IMR-90 (cell line): ENCODE measurements at regions not wholly inside any gene's neighbourhood (a gene's known extent, or its start where the extent isn't known, plus 50 kb on each side); places are given as distances from the start of the nearest gene placed in this dataset.

Source experiments
- ATAC-seq: fragments of 200-7000 bp; cut with Tn5 transposase; 2 replicates; pipeline ENCODE4 v1.9.1; 2020; ENCODE audit warnings: low read depth, mild to moderate bottlenecking, moderate library complexity
- BruUV-seq: library from RNA; stranded (reverse); fragments of 400-500 nt; replicated peaks from 2 replicates; lab custom pipeline; 2021; lab: Mats Ljungman, UMichigan
- CTCF ChIA-PET: fragments of 300-600 bp; formaldehyde crosslinking; extraction: SDS; loops from one replicate; lab custom pipeline; 2021; ENCODE audit warnings: antibody characterized with exemption; lab: Yijun Ruan, JAX
- POLR2A ChIA-PET: fragments of 300-600 bp; sonication (Branson Sonifier 250); formaldehyde crosslinking; loops from one replicate; lab custom pipeline; 2022; ENCODE audit warnings: antibody characterized with exemption; ENCODE audit not compliant: unreplicated experiment; lab: Charles Lee
- DNase-seq: peaks from one replicate; pipeline ENCODE4 v3.0.0; 2013
- H2AFZ ChIP-seq: replicated peaks from 2 replicates; pipeline ENCODE3; 2013; ENCODE audit warnings: low read length, mild to moderate bottlenecking; ENCODE audit not compliant: poor library complexity
- H2AK5ac ChIP-seq: 2 replicates; pipeline ENCODE4 v1.6.1; 2013; ENCODE audit warnings: low read depth, low read length, inconsistent platforms
- H2AK9ac ChIP-seq: replicated peaks from 2 replicates; pipeline ENCODE3; 2013; ENCODE audit warnings: mild to moderate bottlenecking, low read depth, low read length, moderate library complexity; ENCODE audit not compliant: poor library complexity
- H2BK120ac ChIP-seq: 2 replicates; pipeline ENCODE4 v1.6.1; 2013; ENCODE audit warnings: low read depth, low read length, inconsistent platforms
- H2BK15ac ChIP-seq: 3 replicates; pipeline ENCODE4 v1.6.1; 2013; ENCODE audit warnings: low read depth, low read length, inconsistent platforms
- H2BK20ac ChIP-seq: 2 replicates; pipeline ENCODE4 v1.6.1; 2013; ENCODE audit warnings: low read depth, mild to moderate bottlenecking, inconsistent platforms, low read length, moderate library complexity
- H2BK5ac ChIP-seq: 2 replicates; pipeline ENCODE4 v1.6.1; 2013; ENCODE audit warnings: mild to moderate bottlenecking, low read depth, low read length, inconsistent platforms; ENCODE audit not compliant: poor library complexity, severe bottlenecking
- H3K14ac ChIP-seq: replicated peaks from 2 replicates; pipeline ENCODE4 v1.6.1; 2013; ENCODE audit warnings: low read depth, low read length, inconsistent platforms
- H3K18ac ChIP-seq: 2 replicates; pipeline ENCODE4 v1.6.1; 2013; ENCODE audit warnings: low read depth, low read length, control low read depth
- H3K23ac ChIP-seq: 2 replicates; pipeline ENCODE4 v1.6.1; 2013; ENCODE audit warnings: low read depth, low read length, inconsistent platforms
- H3K27ac ChIP-seq: 2 replicates; pipeline ENCODE4 v1.5.1; 2013; ENCODE audit warnings: mild to moderate bottlenecking, control low read depth, low read length; ENCODE audit not compliant: insufficient read depth
- H3K27me3 ChIP-seq: 2 replicates; pipeline ENCODE4 v1.6.1; 2013; ENCODE audit warnings: low read length; ENCODE audit not compliant: control insufficient read depth, insufficient read depth
- H3K36me3 ChIP-seq: 2 replicates; pipeline ENCODE4 v1.6.1; 2013; ENCODE audit warnings: low read length, mixed read lengths; ENCODE audit not compliant: control insufficient read depth, insufficient read depth
- H3K4ac ChIP-seq: 2 replicates; pipeline ENCODE4 v1.6.1; 2013; ENCODE audit warnings: low read depth, low read length, inconsistent platforms
- H3K4me1 ChIP-seq: 2 replicates; pipeline ENCODE4 v1.6.1; 2013; ENCODE audit warnings: low read length, mixed read lengths; ENCODE audit not compliant: control insufficient read depth, insufficient read depth
- H3K4me2 ChIP-seq: 2 replicates; pipeline ENCODE4 v1.6.1; 2013; ENCODE audit warnings: low read depth, mild to moderate bottlenecking, control low read depth, low read length, moderate library complexity
- H3K4me3 ChIP-seq: 2 replicates; pipeline ENCODE4 v1.5.1; 2013; ENCODE audit warnings: low read depth, mild to moderate bottlenecking, control low read depth, low read length, moderate library complexity; ENCODE audit not compliant: insufficient read depth
- H3K56ac ChIP-seq: 2 replicates; pipeline ENCODE4 v1.6.1; 2013; ENCODE audit warnings: low read length, inconsistent platforms; ENCODE audit not compliant: insufficient read depth; ENCODE audit errors: extremely low read depth
- H3K79me1 ChIP-seq, 2 experiments: 2 replicates each; pipeline ENCODE4 v1.6.1; 2013; ENCODE audit warnings: low read length in 2 of 2, inconsistent platforms in 1 of 2, low read depth in 1 of 2
- H3K9ac ChIP-seq: 2 replicates; pipeline ENCODE4 v1.6.1; 2013; ENCODE audit warnings: low read depth, low read length, control low read depth
- H3K9me1 ChIP-seq: 2 replicates; pipeline ENCODE4 v1.6.1; 2013; ENCODE audit warnings: low read length, inconsistent platforms; ENCODE audit not compliant: insufficient read depth
- H3K9me3 ChIP-seq: 2 replicates; pipeline ENCODE4 v1.6.1; 2013; ENCODE audit warnings: low read length; ENCODE audit not compliant: control insufficient read depth, insufficient read depth
- H4K20me1 ChIP-seq: 2 replicates; pipeline ENCODE4 v1.6.1; 2013; ENCODE audit warnings: low read length, inconsistent platforms; ENCODE audit not compliant: insufficient read depth
- H4K5ac ChIP-seq: 2 replicates; pipeline ENCODE4 v1.6.1; 2013; ENCODE audit warnings: mild to moderate bottlenecking, low read depth, low read length, control low read depth
- H4K8ac ChIP-seq, 2 experiments: 2 replicates each; pipeline ENCODE4 v1.6.1; 2013; ENCODE audit warnings: low read depth in 2 of 2, low read length in 2 of 2, control low read depth in 1 of 2, inconsistent platforms in 1 of 2
- H4K91ac ChIP-seq: 2 replicates; pipeline ENCODE4 v1.6.1; 2013; ENCODE audit warnings: low read depth, low read length, inconsistent platforms; ENCODE audit not compliant: insufficient read depth
- WGBS, 2 experiments: methylation state at CpG; one replicate each; pipeline versions ENCODE4 v1.1.5 to v1.1.7; 2013; ENCODE audit warnings: missing lambda C conversion rate in 2 of 2; ENCODE audit not compliant: insufficient read length in 1 of 2; ENCODE audit errors: extremely low coverage in 2 of 2; 5-methylcytosine and 5-hydroxymethylcytosine counted together
- dilution Hi-C: fragments of 300-500 bp; cut with HindIII; formaldehyde crosslinking; loops from one replicate; pipeline ENCODE4 v1.14.3; 2018; ENCODE audit warnings: low sequenced_read_pairs; ENCODE audit not compliant: unreplicated experiment
- in situ Hi-C: fragments of 300-500 bp; cut with MboI; formaldehyde crosslinking; loops from 3 replicates; pipeline ENCODE4 v1.14.3; 2019; ENCODE audit warnings: low sequenced_read_pairs, inconsistent platforms, mixed read lengths
- intact Hi-C: fragments of 100-400 bp; cut with micrococcal nuclease; formaldehyde crosslinking; loops from 2 replicates; pipeline ENCODE4 v1.10.0; 2022
- TF ChIP-seq, protein P1 (sequence below): fragments of 150-350 bp; IDR thresholded peaks from 2 replicates; pipeline ENCODE4 v1.6.1; 2016; ENCODE audit warnings: low read depth, mild to moderate bottlenecking, low read length, moderate library complexity, borderline replicate concordance

DNA sequence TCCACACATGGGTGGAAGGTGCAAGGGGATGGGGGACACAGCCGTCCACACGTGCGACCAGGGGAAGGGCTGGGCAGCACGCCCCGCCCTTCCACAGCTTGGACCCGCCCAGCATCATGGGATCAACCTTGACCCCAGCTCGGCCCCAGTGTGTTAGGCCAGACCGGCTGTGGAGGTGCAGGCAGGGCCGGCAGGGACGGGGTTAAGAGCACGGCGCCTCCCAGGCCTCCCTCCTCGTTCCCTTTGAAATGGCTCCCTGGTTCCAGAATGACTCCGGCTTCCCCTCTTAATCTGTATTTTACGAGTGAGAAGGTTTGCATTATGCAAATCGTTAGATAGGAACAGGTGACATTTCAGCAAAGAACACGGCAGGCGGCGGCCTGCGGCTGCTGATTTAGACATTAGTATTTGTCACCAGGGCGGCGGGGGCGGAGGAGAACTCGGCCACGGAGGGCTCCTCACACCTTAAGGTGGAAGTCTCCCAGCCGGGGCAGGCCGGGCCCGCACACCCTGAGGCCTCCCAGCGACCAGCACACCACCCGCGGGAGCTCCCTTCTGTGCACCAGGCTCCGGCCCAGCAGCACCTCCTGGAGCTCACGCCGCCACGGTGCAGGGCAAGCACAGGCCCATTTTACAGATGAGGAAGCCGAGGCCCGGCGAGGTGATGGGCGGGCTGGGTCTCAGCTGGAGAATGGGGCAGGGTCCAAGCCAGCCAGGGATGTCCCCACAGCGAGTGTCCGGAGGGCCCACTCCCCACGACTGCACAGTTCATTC is 116.1 kb downstream of the FAM53A start:
- Histone ChIP-seq H4K20me1 (no peaks in the 10 kb centered on the region), H2AFZ (peak overlapping the region; percentile 43), H3K18ac (no peak overlapping the region), H3K79me1 (no peaks in the 10 kb centered on the region), H3K9ac (no peak overlapping the region), H3K4ac (no peak overlapping the region), H3K4me3 (no peak overlapping the region), H2BK15ac (no peak overlapping the region), H3K23ac (no peak overlapping the region), H3K14ac (no peak overlapping the region), H3K4me2 (no peak overlapping the region), H4K91ac (no peak overlapping the region), H3K27me3 (peaks cover 29% of the 10 kb centered on the region), H3K36me3 (no peaks in the 10 kb centered on the region), H4K8ac (no peak overlapping the region), H2AK9ac (no peak overlapping the region), H3K9me3 (no peaks in the 10 kb centered on the region), H3K56ac (no peak overlapping the region), H3K27ac (no peak overlapping the region), H2AK5ac (no peak overlapping the region), H3K9me1 (no peaks in the 10 kb centered on the region), H2BK5ac (no peak overlapping the region), H2BK20ac (no peak overlapping the region), H2BK120ac (no peak overlapping the region), H4K5ac (no peak overlapping the region), H3K4me1 (no peaks in the 10 kb centered on the region)
- TF ChIP-seq, protein P1, sequence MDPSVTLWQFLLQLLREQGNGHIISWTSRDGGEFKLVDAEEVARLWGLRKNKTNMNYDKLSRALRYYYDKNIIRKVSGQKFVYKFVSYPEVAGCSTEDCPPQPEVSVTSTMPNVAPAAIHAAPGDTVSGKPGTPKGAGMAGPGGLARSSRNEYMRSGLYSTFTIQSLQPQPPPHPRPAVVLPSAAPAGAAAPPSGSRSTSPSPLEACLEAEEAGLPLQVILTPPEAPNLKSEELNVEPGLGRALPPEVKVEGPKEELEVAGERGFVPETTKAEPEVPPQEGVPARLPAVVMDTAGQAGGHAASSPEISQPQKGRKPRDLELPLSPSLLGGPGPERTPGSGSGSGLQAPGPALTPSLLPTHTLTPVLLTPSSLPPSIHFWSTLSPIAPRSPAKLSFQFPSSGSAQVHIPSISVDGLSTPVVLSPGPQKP, result no peak
- intact Hi-C loops (no loop called here), dilution Hi-C loops (no loop called here), in situ Hi-C loops (no loop called here)
- WGBS, 2 experiments, result 31% methylated on average over 24 of the region's 42 CpGs; no CpG with 5 or more reads in 1 of the 2 experiments
- ChIA-PET POLR2A (no interaction called here), CTCF (no interaction called here)
- no peak for ATAC-seq
- BruUV-seq, result no TSS peak
- DNase-seq, result no peak
